ENCODE measurements at regions not wholly inside any gene's neighbourhood (a gene's known extent, or its start where the extent isn't known, plus 50 kb on each side); places are given as distances from the start of the nearest gene placed in this dataset.

GRCh38 chr18:7383002-7383980 is 152.4 kb downstream of the LRRC30 start:
- Histone ChIP-seq H3K4me1 (ENCODE audit: control insufficient read depth in 2 of 2, insufficient read depth in 2 of 2, low read length in 2 of 2) (no peaks in the 10 kb centered on the region), H3K4me2 (replicated peaks; ENCODE audit: low read depth, low read length, poor library complexity, severe bottlenecking) (no peak overlapping the region), H2AFZ (ENCODE audit: insufficient read depth, low read depth, low read length, poor library complexity, severe bottlenecking) (no peak overlapping the region), H3K9ac (ENCODE audit: low read length) (no peak overlapping the region), H3K4me3 (ENCODE audit: control extremely low read depth in 1 of 5, extremely low read depth in 1 of 5, insufficient read depth in 1 of 5, low read depth in 2 of 5, low read length in 4 of 5) (no peak overlapping the region), H4K20me1 (ENCODE audit: control insufficient read depth, insufficient read depth, low read length, poor library complexity, severe bottlenecking) (no peaks in the 10 kb centered on the region), H3K27me3 (replicated peaks in 1 of 4; ENCODE audit: control extremely low read depth in 1 of 4, control insufficient read depth in 3 of 4, insufficient read depth in 4 of 4, low read length in 3 of 4) (no peaks in the 10 kb centered on the region), H3K9me3 (ENCODE audit: control extremely low read depth in 1 of 3, control insufficient read depth in 2 of 3, insufficient read depth in 1 of 3, low read length in 2 of 3) (peaks cover 0 to 11% (median 0%) of the 10 kb centered on the region in 3 donors), H3K36me3 (replicated peaks in 1 of 2; ENCODE audit: control extremely low read depth in 1 of 2, control insufficient read depth in 1 of 2, extremely low read depth in 1 of 2, insufficient read depth in 2 of 2, low read length in 1 of 2) (no peaks in the 10 kb centered on the region), H3K27ac (ENCODE audit: low read length in 2 of 2) (no peak overlapping the region), H3K79me2 (ENCODE audit: control insufficient read depth, insufficient read depth, low read length) (no peaks in the 10 kb centered on the region)
- POLR2A ChIA-PET: no interaction called here
- Mint-ChIP-seq H3K4me1 (no peaks in the 10 kb centered on the region), H3K27ac (no peak overlapping the region), H3K9me3 (ENCODE audit: insufficient read depth) (peaks cover 3% of the 10 kb centered on the region), H3K4me3 (no peak overlapping the region), H3K27me3 (no peaks in the 10 kb centered on the region)
- CTCF ChIA-PET: no interaction called here
- TF ChIP-seq EZH2 (IDR thresholded peaks at IDR 0.05; ENCODE audit: borderline replicate concordance, insufficient read depth, low read depth, low read length, poor library complexity, severe bottlenecking) (no peak), CTCF (IDR thresholded peaks at IDR 0.05) (no peak)
- intact Hi-C loops (cut with micrococcal nuclease): no loop called here
- whole genome bisulfite sequencing (ENCODE audit: insufficient coverage): 71% methylated on average over 10 of the region's 17 CpGs
- DNase-seq (no peak), ATAC-seq (ENCODE audit: low read depth) (no peak)

GRCh38 chr18:7388741-7389140 is 157.9 kb downstream of the LRRC30 start:
- no peak overlapping the region for H3K9ac ChIP-seq (ENCODE audit: low read length)
- H3K27ac ChIP-seq (ENCODE audit: low read length in 2 of 2): no peak overlapping the region
- H3K4me3 ChIP-seq (ENCODE audit: control extremely low read depth in 1 of 5, extremely low read depth in 1 of 5, insufficient read depth in 1 of 5, low read depth in 2 of 5, low read length in 4 of 5): no peak overlapping the region
- H3K79me2 ChIP-seq (ENCODE audit: control insufficient read depth, insufficient read depth, low read length): no peaks in the 10 kb centered on the region
- no peak for TF ChIP-seq CTCF (IDR thresholded peaks at IDR 0.05)
- no peak for TF ChIP-seq EZH2 (IDR thresholded peaks at IDR 0.05; ENCODE audit: borderline replicate concordance, insufficient read depth, low read depth, low read length, poor library complexity, severe bottlenecking)
- Mint-ChIP-seq H3K4me3 (no peak overlapping the region), H3K27me3 (no peaks in the 10 kb centered on the region), H3K27ac (no peak overlapping the region), H3K9me3 (ENCODE audit: insufficient read depth) (no peaks in the 10 kb centered on the region), H3K4me1 (no peaks in the 10 kb centered on the region)
- no peaks in the 10 kb centered on the region for H3K27me3 ChIP-seq (replicated peaks in 1 of 4; ENCODE audit: control extremely low read depth in 1 of 4, control insufficient read depth in 3 of 4, insufficient read depth in 4 of 4, low read length in 3 of 4)
- no peaks in the 10 kb centered on the region for H3K36me3 ChIP-seq (replicated peaks in 1 of 2; ENCODE audit: control extremely low read depth in 1 of 2, control insufficient read depth in 1 of 2, extremely low read depth in 1 of 2, insufficient read depth in 2 of 2, low read length in 1 of 2)
- DNase-seq: no peak
- no peak overlapping the region for H3K4me2 ChIP-seq (replicated peaks; ENCODE audit: low read depth, low read length, poor library complexity, severe bottlenecking)
- intact Hi-C loops (cut with micrococcal nuclease): no loop called here
- POLR2A ChIA-PET: no interaction called here
- no peak overlapping the region for H2AFZ ChIP-seq (ENCODE audit: insufficient read depth, low read depth, low read length, poor library complexity, severe bottlenecking)
- H4K20me1 ChIP-seq (ENCODE audit: control insufficient read depth, insufficient read depth, low read length, poor library complexity, severe bottlenecking): no peaks in the 10 kb centered on the region
- H3K9me3 ChIP-seq (ENCODE audit: control extremely low read depth in 1 of 3, control insufficient read depth in 2 of 3, insufficient read depth in 1 of 3, low read length in 2 of 3): peaks cover 0 to 10% (median 0%) of the 10 kb centered on the region in 3 donors
- no peak for ATAC-seq (ENCODE audit: low read depth)
- H3K4me1 ChIP-seq (ENCODE audit: control insufficient read depth in 2 of 2, insufficient read depth in 2 of 2, low read length in 2 of 2): no peaks in the 10 kb centered on the region
- WGBS (ENCODE audit: insufficient coverage): 80% methylated on average over 5 of the region's 5 CpGs
- CTCF ChIA-PET: no interaction called here
